GM23338 (cell line): ENCODE measurements at regions not wholly inside any gene's neighbourhood (a gene's known extent, or its start where the extent isn't known, plus 50 kb on each side); places are given as distances from the start of the nearest gene placed in this dataset.

Experiments
- CREB1 ChIP-seq: fragments of 250-450 bp; sonication (Bioruptor Pico); IDR thresholded peaks from 2 replicates; pipeline ENCODE4 v1.5.0; 2020; ENCODE audit warnings: low read depth, mild to moderate bottlenecking, moderate library complexity
- ETS1 ChIP-seq: IDR thresholded peaks from 2 replicates; pipeline ENCODE4 v1.6.1; 2016; ENCODE audit warnings: antibody characterized with exemption
- EZH2 ChIP-seq: fragments of 200-600 bp; sonication (generic); IDR thresholded peaks from one replicate; pipeline ENCODE4 v1.8.0; 2017; ENCODE audit warnings: antibody characterized with exemption, mild to moderate bottlenecking, low read depth; ENCODE audit not compliant: unreplicated experiment
- EZH2phosphoT487 ChIP-seq: fragments of 200-600 bp; sonication (generic); IDR thresholded peaks from one replicate; pipeline ENCODE4 v1.8.1; 2018; ENCODE audit warnings: antibody characterized with exemption; ENCODE audit not compliant: unreplicated experiment
- JUNB ChIP-seq: IDR thresholded peaks from one replicate; pipeline ENCODE4 v1.6.1; 2016; ENCODE audit warnings: antibody characterized with exemption; ENCODE audit not compliant: unreplicated experiment
- POLR2AphosphoS5 ChIP-seq: IDR thresholded peaks from 2 replicates; pipeline ENCODE4 v1.6.1; 2016; ENCODE audit warnings: antibody characterized with exemption, low read depth
- STAT1 ChIP-seq: IDR thresholded peaks from one replicate; pipeline ENCODE4 v1.6.1; 2016; ENCODE audit warnings: antibody characterized with exemption; ENCODE audit not compliant: unreplicated experiment
- ZNF114 ChIP-seq: fragments of 250-450 bp; sonication (Bioruptor Pico); IDR thresholded peaks from 2 replicates; pipeline ENCODE4 v1.5.0; 2020; ENCODE audit warnings: mild to moderate bottlenecking, moderate library complexity
- ZNF462 ChIP-seq: fragments of 250-450 bp; sonication (Bioruptor Pico); IDR thresholded peaks from 2 replicates; pipeline ENCODE4 v1.5.0; 2020; ENCODE audit warnings: mild to moderate bottlenecking, moderate library complexity
- TF ChIP-seq, protein P1 (sequence below), 2 experiments: fragments of 200-600 bp in 1 of 2; sonication (generic) in 1 of 2; conservative IDR thresholded peaks; 2 replicates each; pipeline versions ENCODE4 v1.5.1 to v1.6.1; 2016 to 2017; ENCODE audit warnings: antibody characterized with exemption in 2 of 2, low read depth in 2 of 2, mild to moderate bottlenecking in 2 of 2, moderate library complexity in 1 of 2
- TF ChIP-seq, protein P2 (sequence below): IDR thresholded peaks from one replicate; pipeline ENCODE4 v1.6.1; 2018; ENCODE audit warnings: antibody characterized with exemption; ENCODE audit not compliant: unreplicated experiment

DNA sequence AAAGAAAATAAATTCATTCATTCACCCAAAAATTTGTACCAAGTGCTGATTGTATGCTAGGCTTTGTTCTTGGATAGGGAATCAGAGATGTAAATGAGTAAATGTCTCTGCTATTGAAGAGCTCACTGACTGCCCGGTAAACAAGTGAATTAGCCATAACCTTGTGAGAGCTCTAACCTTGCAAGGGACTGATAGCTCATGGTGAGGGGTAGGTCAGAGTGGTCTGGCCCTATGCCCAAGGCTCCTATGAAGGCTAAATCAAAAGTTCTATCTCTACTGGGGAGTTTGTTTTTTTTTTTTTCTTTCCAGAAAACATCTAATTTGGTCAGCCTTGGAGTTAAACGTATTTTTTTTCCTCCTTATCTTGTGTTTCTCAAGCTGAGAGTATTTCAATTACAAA lies 172.8 kb upstream of the CDH11 start:
- TF ChIP-seq, protein P1, sequence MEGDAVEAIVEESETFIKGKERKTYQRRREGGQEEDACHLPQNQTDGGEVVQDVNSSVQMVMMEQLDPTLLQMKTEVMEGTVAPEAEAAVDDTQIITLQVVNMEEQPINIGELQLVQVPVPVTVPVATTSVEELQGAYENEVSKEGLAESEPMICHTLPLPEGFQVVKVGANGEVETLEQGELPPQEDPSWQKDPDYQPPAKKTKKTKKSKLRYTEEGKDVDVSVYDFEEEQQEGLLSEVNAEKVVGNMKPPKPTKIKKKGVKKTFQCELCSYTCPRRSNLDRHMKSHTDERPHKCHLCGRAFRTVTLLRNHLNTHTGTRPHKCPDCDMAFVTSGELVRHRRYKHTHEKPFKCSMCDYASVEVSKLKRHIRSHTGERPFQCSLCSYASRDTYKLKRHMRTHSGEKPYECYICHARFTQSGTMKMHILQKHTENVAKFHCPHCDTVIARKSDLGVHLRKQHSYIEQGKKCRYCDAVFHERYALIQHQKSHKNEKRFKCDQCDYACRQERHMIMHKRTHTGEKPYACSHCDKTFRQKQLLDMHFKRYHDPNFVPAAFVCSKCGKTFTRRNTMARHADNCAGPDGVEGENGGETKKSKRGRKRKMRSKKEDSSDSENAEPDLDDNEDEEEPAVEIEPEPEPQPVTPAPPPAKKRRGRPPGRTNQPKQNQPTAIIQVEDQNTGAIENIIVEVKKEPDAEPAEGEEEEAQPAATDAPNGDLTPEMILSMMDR (conservative IDR thresholded peaks at IDR 0.05; ENCODE audit: low read depth in 2 of 2), result no peak
- TF ChIP-seq, protein P2, sequence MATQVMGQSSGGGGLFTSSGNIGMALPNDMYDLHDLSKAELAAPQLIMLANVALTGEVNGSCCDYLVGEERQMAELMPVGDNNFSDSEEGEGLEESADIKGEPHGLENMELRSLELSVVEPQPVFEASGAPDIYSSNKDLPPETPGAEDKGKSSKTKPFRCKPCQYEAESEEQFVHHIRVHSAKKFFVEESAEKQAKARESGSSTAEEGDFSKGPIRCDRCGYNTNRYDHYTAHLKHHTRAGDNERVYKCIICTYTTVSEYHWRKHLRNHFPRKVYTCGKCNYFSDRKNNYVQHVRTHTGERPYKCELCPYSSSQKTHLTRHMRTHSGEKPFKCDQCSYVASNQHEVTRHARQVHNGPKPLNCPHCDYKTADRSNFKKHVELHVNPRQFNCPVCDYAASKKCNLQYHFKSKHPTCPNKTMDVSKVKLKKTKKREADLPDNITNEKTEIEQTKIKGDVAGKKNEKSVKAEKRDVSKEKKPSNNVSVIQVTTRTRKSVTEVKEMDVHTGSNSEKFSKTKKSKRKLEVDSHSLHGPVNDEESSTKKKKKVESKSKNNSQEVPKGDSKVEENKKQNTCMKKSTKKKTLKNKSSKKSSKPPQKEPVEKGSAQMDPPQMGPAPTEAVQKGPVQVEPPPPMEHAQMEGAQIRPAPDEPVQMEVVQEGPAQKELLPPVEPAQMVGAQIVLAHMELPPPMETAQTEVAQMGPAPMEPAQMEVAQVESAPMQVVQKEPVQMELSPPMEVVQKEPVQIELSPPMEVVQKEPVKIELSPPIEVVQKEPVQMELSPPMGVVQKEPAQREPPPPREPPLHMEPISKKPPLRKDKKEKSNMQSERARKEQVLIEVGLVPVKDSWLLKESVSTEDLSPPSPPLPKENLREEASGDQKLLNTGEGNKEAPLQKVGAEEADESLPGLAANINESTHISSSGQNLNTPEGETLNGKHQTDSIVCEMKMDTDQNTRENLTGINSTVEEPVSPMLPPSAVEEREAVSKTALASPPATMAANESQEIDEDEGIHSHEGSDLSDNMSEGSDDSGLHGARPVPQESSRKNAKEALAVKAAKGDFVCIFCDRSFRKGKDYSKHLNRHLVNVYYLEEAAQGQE, result no peak
- TF ChIP-seq POLR2AphosphoS5 (no peak), STAT1 (no peak), CREB1 (CRISPR knock-in tag) (no peak), EZH2 (no peak), JUNB (no peak), ETS1 (no peak), ZNF462 (CRISPR knock-in tag) (no peak), ZNF114 (no peak), EZH2phosphoT487 (no peak)
